ENCODE measurements at regions not wholly inside any gene's neighbourhood (a gene's known extent, or its start where the extent isn't known, plus 50 kb on each side); places are given as distances from the start of the nearest gene placed in this dataset.

DNA sequence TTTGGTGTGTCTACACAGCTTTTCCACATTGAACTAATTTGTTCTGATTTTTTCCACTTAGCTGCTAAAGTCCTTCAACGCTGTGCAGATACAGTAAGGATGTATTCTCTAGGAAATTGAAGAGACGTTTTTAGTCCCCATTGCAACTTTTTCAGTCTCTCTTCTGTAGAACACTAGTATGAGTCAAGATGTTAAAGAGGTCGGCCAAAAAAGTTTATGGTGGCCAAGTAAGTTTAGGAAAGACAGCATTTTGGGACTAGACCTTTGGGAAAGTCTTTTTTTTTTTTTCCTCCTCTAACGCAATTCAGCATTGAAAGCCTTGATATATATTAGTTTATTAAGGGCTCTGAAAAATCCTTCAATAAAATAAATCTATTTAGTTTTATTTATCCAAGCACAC lies 243.5 kb upstream of the FBXL7 start:
- DNase-seq = no peak

- no peak for DNase-seq
Measured at GRCh38 chr5:15255576-15255975, 244.4 kb upstream of the FBXL7 start.

DNA sequence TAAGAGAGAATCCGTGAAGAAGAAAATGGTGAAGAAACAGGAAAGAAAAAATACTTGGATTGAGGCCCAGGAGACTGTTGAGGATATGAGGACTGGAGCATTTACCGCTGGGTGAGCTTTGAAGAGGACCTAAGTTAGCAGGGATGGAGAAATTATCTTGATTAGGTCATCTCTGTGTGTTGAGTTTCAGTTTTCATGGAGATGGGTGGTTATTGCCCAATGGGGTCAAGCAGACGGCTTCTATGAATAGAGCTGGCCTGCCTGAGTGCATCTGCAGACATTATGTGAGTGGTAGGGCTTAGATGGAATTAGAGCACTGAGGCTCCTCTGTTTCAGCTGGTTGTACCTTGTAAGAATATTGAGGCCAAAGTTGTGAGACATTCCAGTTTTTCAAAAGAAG lies 245.4 kb upstream of the FBXL7 start:
- no peak for DNase-seq

DNA sequence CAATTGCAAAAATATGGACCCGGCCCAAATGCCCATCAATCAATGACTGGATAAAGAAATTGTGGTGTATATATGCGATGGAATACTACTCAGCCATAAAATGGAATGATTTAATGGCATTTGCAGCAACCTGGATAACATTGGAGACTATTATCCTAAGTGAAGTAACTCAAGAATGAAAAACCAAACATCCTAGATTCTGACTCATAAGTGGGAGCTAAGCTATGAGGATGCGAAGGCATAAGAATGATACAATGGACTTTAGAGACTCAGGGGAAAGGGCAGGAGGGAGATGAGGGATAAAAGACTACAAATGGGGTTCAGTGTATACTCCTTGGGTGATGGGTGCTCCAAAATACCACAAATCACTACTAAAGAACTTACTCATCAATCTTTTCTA lies 247.6 kb upstream of the FBXL7 start:
- DNase-seq = no peak

DNA sequence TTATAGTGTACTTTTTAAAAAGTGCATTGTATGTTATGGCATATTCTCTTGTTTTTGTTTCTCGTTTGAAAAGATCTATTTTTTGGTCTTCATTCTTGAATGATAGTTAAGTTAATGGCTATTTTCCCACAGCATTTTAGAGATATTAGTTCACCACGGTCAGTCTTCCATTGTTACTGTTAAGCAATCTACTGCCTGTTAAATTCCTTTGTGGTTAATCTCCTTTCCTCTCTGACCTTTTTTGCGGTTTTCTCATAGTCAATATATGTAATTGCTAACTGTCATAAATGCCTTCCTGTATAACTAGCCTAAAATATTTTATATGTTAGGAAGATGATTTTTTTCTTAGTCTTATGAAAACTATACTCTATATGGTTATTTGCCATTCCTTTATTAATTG lies 250.8 kb upstream of the FBXL7 start:
- no peak for DNase-seq

- no peak for DNase-seq
Measured at GRCh38 chr5:15248731-15249130, 251.2 kb upstream of the FBXL7 start.

DNA sequence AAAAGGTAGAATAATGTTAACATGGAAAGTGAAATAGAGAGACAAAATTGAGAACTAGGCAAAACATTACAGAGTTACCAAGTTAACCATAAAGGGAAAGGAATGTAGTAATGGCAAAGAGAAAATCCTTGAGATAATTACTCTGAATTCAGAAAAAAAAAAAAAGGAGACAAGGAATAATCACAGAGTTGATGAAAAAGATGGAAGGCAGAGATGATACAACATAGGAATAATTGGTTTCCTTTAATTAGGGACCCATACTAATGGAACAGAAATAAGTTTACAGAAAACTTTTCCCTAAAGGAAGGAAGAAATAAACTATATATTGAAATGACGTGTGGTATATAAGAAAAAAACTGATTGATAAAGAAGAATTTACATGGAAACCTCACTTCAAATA lies 254.1 kb upstream of the FBXL7 start:
- no peak for DNase-seq

- DNase-seq = no peak
Measured at GRCh38 chr5:15243301-15244020, 256.5 kb upstream of the FBXL7 start.

- no peak for DNase-seq
Measured at GRCh38 chr5:15241216-15241821, 258.7 kb upstream of the FBXL7 start.

- DNase-seq = no peak
Measured at GRCh38 chr5:15238006-15238405, 262.0 kb upstream of the FBXL7 start.

DNA sequence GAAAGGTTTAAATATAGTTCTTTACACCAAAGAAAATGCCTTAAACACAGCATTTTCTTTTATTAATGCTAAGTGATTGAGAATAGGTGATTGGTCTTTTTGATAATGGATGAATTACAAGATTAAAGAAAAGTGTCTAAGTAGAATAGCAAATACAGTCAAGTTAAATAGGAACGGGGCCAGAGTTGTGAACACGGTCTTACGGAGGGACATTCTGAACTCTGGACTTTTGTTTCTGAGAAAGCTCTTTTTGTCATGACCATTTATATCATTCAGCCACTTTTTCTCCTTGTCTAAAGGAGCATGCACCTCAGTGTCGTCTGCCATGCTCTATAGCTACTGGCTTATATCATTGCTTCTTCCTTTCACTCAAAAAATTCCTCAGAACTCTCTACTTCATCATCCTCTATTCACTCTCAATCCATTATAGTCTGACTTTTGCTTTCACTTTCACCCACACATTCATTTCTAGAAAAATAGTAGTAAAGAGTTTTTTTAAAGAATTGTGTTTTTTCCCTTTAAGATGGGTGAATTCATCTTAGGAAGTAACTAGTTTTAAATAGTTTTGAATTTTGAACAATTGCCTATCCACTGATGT lies 263.0 kb upstream of the FBXL7 start:
- DNase-seq = no peak

DNA sequence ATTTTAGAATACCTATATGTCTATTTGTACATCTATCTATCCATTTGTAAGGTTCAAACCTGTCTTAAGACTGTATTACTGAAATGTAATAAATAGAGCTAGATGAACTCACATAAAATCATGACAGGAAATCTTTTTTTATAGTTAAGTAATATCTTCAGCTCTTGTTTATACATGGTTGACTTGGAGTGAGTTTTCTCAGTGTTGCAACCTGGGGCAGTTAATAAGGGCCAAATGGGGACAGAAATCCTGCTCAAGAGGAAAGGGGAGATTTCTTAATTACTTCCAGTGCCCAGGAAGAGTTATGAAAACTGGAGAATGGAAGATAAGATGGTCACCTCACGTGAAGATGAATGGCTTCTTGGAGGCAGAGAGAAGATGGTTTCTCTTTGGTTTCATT lies 265.1 kb upstream of the FBXL7 start:
- no peak for DNase-seq

DNA sequence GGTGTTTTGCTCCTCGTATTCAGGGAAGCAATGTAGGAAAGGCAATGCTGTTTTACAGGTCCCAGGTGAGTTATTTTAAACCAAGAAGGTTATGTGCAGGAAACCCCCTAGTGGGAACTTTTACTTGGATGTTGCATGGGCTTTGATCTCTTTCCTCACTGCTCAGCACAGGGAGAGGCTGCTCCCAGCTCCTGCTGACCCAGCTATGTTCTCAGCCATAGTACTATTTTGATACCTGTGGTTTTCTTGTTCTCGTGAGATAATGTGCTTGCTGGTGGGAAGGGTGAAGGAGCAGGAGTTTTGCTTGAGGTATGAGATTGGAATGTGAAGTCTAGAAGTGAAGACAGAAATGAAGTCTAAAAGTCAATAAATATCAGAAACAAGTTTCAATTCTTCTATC lies 265.6 kb upstream of the FBXL7 start:
- DNase-seq = no peak

DNA sequence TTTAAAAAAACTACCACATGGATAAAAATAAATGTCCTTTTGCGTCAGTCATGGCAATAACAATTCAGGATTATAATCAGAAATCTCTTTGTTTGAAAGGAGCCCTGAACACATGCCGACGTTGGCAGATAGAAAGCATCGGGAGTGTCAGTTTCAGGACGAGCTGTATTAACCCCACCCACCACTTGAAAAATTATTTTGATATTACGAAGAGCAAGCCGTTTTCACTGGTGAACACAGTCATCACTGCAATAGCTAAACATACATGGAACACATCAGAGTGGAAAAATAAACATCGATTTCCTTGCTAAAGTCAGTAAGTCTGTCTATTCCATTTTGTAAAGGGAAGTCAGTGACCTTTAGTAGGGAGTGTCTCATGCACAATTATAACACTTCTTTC lies 266.4 kb upstream of the FBXL7 start:
- DNase-seq = no peak

DNA sequence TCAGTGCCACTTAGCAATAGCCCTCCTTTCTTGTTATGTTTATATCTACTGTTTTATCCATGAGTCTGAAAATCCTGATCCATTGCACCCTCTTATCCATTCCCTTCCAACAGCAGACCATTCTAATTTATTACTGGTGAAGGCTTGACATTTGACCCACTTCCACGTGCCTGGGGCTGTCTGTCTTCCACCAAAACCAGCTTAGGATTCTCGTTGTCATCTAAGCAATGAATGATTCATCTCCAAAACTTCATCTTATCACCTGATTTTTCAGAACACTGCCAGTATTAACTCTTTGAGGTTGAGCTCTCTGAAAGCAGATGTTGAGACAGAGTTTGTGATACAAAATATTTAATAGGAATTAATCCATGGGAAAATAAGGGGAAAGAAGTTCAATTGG lies 277.8 kb upstream of the FBXL7 start:
- DNase-seq = no peak

DNA sequence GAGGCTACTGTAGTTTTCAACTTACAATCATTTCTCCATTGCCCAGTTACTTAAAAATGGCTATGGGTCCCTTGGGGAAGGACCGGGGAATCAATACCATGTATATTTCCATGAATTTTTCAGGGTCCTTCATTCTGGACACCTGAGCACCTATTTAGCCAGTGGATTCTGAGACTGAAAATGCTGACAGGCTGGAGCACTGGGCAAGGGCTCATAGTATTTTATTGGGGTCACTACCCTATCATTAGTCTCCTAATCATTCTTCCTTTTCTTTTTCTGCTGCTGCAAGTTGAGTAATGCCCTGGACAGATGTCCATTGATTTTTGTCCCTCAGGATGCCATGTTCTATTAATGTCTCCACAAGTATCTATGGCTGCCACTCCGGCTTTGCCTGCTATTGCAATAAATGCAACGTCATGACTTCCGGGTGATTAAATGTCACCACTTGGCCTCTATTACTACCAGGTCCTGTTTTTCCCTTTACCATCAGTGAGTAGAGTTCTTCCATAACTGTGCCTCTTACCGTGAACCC lies 279.3 kb upstream of the FBXL7 start:
- DNase-seq = no peak

- DNase-seq = no peak
Measured at GRCh38 chr5:15215056-15215455, 284.9 kb upstream of the FBXL7 start.

DNA sequence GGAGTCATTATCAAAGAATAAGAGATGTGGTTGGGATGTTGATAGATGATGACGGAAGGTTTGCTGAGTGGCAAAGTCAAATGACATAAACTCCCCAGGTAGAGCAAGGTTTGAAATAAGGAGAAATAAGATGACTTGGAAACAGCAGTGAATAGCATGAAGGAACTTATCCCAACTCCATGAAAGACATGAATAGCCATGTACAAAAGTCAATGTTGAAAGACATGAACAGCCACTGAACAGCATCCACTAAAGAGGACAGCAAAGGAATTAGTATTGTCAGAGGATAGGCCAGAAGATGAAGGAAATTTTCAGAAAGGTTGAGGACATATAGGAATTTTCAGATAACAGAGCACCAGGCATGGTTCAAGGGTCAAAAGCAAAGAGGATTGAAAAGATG lies 286.0 kb upstream of the FBXL7 start:
- DNase-seq = no peak

DNA sequence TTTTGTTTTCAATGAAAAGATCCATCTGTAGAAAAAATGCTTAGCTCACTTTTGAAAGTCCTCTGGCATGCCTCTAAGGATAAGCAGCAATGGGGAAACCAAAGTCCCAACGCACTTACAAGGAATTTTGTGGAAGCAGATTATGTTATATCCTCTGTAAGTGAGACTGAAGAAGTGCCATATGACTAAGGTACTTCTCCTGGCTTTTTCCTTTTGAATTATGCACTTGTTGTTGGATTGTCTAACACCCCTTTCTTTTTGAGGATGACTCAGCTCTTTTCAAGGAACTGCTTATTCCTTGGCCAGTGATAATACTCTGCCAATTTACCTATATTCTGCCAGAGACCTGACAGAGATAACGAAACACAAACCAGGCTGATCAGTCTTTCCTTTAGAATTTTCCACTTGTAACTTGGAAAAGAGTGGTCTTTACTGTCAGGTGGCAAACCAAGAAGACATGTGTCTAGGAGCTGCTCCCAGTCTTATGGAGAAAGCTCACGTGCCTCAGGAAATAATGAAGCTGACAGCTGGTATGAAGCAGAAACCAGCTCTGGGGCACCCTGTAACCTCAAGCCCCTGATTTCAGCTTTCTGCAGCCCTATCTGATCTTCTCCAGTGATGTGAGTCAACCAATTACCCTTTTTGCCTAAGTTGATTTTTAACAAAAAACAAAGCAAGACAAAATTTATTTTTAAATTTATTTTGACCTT lies 290.8 kb upstream of the FBXL7 start:
- no peak for DNase-seq

GRCh38 chr5:15206133-15206532 lies 293.8 kb upstream of the FBXL7 start:
- DNase-seq = no peak

- no peak for DNase-seq
Measured at GRCh38 chr5:15203376-15203775, 296.6 kb upstream of the FBXL7 start.

GRCh38 chr5:15191012-15191411 lies 309.0 kb upstream of the FBXL7 start:
- DNase-seq = no peak

GRCh38 chr5:15183520-15183919 lies 311.9 kb upstream of the ANKH start:
- no peak for DNase-seq

DNA sequence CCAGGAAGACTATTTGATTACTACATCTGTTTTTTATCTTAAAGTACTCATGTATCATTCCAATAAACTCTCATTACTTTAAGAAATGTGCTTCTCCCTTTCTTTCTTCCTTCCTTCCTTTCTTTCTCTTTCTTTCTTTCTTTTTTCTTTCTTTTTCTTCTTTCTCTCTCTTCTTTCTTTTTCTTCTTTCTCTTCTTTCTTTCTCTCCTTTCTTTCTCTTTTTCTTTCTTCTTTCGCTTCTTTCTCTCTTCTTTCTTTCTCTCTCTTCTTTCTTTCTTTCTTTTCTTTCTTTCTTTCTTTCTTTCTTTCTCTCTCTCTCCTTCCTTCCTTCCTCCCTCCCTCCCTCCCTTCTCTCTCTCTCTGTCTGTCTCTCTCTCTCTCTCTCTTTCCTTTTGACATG lies 298.6 kb upstream of the ANKH start:
- no peak for DNase-seq
